ENCODE measurements at regions not wholly inside any gene's neighbourhood (a gene's known extent, or its start where the extent isn't known, plus 50 kb on each side); places are given as distances from the start of the nearest gene placed in this dataset.

DNA sequence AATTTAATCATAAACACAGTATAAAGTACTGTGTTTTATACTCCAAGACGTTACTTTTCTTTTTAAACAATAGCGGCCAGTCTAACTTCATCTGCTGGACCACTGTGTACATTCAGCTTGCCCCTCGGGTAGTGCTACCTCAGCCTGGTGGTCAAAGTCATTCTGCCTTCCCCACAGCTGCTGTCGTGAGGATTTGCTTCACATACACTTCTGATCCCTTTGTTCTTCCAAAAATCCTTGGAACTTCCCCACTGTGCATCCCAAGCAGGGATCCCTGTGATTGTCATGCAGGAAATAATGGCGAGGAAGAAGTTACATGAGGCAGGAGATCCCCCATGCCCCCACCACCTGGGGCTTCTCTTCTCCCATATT, 234.9 kb upstream of the STARD13 start:
- DNase-seq, result no peak

DNA sequence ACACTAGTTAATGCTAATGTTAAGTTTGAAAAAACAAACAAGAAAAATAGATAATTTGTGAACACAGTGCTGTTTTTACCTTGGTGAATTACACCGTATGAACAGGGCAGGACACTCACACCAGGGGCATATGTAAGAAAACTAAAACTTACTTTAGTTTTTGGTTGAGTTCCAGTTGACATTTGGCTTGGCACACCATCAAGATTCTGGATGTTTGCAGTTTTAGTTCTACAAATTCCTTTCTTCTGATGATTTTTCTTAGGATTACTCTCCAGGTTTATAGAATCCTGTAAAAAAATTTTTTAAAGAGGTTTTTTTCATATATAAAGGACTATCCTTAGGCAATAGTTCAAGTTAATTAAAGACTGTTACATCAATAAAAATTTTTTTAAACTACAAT, 238.5 kb upstream of the STARD13 start:
- no peak for DNase-seq

DNA sequence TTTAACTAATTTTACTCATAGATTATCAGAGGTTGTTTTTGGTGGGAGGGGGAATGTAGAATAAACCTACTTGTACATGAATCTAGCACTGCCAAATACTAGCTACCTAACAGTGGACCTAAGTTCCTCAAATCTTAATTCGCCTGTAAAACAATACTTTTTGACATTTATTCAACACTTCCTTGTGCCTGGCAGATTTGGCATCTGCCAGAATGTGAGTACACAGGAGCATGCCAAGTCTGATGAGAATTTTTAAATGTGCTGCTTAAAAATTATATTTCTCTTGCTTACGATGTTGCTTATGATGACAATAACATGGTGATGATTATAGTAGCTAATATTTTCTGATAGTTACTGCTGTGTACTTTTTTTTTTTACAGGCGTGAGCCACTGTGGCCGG, 240.2 kb upstream of the STARD13 start:
- no peak for DNase-seq

DNA sequence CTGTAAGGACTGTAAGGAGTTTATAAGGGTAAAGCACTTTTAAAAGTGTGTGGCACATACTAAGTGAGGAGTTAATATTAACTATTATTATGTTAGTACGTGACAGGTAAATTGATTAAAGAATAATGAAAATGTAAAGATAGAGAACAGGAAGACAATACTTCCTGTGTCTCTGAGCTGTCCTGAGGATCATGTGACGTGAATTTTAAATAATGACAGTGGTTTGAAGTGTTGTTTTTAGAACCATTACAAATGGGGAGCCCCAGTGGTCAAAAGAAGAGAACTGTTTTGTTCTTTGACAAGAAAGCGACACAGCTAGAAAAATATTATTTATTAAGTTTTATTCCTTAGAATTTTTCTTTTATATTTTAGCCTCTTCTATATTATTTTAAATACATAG, 241.2 kb upstream of the STARD13 start:
- no peak for DNase-seq

DNA sequence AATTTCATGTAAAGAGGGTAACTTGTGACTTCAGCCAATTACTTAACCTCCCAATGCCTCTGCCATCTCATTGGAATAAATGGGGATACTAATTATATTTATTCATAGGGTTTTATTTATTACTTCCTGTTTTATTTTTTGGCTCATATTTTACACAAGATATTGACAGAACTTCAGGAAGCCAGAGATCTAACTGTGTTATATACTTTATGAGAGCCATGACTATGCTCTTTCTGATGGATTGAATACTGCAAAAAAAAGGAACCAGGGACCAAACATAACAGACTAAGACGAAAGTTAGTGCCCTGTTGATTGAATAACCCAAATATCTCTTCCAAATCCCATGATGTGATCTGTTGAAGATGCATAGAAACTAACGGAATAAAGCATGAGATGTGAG, 243.3 kb upstream of the STARD13 start:
- no peak for DNase-seq

DNA sequence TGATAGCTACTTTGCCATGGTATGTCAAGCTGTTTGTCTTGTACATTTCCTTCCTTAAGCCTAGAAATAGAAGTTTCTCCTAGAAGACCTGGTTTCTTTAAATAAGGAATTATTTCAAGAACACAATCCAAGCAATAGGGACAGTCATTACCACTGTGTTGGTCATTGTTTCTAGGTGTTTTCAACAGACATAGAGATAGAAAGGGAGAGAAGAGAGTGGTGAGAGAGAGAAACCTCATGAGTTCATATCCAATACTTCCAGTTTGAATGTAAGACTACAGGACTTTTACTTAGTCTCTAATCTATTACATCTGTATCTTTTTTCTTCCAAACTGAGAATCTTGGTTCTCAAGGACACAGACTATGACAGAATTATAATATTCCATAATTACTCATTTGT, 245.9 kb upstream of the STARD13 start:
- no peak for DNase-seq

DNA sequence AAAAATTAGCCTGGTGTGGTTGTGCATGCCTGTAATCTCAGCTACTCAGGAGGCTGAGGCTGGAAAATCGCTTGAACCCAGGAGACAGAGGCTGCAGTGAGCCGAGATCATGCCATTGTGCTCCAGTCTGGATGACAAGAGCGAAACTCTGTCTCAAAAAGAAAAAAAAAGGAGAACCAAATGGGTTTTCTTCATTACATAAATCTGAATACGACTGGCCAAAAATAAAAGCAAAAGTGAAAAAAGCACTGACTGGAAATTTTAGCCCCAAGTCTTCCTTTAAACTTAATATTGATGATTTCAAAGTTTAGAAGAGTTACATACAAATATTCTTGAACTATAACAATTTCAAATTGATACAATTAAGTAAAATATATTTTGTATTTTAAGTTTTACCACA, 249.5 kb upstream of the STARD13 start:
- no peak for DNase-seq

DNA sequence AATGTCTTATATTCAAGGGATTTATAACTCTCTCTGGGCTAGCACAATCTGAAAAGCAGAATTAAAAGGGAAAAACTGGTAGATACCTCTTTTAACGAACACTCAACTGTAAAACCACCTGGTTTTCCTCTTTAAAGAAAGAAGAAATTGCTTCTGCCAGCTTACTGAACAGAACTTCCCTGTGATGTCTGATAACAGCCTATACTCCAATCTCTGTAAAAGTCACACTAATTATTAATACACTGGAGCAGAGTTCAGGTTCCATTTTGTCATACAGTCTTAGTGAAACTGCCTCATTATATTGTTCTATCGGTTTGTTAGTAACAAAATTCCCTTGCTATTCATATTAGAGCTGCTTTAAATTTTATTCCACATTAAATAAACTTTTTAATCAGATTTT, 251.0 kb upstream of the STARD13 start:
- DNase-seq, result no peak

DNA sequence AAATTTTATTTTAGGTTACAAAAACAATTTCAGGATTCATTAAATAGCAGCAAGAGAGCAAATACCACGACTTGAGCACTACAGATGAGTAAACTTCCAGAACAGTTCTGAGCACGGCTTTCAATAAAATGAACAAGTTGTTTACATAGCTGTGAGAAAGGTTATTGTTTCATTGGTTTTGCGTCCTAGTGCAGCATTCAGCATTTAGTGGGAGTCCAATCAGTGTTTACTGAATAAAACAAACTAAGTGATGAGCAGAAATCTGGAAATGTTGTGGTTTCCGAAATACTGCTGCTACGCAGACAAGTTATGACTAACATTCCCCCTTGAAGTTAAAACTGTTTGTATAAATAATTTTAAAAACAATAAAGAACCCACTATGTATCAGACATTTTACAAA, 251.5 kb upstream of the STARD13 start:
- DNase-seq, result no peak

DNA sequence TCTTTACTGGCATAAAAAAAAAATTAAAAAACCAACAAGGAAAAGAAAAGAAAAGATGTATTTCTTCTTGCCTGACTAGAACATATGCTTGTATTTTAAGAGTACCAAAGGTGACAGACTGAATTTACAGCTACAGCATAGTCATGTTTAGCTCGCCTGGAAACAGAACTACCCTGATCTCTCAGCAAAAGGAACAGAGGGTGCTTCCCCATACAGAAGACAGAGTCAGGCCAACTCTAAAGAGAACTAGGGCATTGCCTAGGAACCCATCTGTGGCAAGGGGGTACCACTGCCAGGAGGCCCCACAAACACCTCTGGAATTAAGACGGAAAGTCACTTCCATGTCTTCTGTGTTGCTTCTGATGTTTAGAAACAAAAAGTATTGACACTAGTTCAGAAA, 252.1 kb upstream of the STARD13 start:
- no peak for DNase-seq

DNA sequence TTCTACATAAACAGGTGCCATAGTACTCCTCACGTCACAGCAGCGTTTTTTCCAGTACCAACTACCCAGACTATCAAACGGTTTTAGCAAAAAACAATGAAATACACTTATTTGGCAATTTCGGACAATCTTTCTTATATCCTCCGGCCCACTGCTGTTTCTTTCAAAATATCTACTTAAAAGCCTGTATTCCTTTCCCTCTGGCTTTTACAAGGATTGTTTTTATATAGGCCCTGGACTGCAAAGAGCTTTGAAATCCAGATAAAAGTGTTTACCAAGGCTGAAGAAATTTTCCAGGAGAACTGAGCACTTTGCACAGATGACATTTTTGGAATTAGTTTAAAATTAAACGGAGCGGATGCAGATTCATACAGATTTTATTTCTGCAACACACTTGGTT, 255.9 kb upstream of the STARD13 start:
- peak in 1 of 6 experiments; percentile 45 for DNase-seq

DNA sequence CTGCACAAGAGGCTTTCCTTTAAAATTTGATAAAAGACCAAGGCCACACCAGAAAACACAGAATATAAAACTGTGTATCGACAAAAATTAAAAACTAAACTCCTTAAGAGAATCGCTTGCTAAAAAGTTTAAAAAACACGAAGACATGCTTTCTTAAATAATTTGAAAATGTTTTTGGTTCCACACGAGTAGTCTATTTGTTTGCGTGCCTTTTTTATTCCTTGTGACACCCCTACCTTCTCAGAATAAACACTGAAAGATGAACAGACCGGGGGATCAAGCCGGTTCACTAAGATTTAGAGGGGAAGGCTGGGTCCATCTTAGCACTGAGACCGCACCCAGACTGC, 256.4 kb upstream of the STARD13 start:
- no peak for DNase-seq

DNA sequence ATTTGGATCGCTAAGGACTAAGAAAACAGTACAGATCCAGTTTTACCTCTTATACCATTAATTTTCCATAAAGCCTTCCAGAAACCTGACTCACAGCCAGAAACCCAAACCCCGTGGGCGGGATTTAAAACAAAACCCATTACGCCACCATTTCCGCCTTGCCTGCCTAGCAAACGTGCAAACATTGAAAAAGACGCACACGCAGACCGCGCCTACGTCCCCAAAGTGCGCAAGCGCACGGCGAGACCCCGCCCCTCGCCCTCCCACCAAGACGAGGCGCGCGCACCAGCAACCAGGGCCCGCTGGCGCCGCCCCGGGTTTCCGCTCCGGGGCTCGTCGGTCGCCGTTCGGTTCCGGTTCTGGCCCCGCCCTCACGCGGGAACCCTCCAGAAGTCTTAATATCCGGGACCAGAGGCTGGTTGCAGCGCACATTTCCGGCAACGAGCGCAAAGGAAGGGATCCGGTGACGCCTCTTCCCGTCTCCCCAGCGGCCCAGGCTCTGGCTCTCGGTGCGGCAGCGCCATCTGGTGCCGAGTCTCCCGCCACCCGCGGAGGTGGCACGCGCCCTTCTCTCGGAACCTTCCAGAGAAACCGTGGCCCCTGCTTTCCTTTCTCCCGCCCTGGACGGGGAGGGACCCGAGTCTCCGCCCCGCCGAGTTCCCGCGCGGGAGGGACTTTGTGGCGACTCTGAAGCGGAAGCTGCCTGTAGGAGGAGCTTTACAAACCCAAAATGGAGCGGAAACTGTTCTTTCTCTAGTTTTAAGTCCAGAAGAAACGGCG, 256.9 kb upstream of the STARD13 start:
- DNase-seq, result peak; percentile 98 to 100 (median 100)

DNA sequence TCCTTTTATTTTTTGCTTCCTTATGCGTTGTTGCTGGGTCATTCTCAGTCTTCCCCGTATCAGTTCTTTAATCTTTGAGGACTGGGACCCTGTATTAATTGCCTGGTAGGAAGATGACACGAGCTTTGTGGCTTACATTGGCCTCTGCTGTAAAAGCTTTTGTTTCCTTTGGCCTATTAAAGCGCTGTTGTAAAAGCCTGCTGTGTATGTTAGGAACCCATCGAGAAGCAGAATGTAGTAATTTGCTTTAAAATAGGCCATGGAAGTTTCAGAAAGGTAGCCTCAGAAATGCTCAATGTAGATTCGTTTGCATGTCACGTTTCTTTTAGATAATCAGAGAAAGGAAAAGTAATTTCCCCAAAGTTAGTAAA, 257.5 kb upstream of the STARD13 start:
- no peak for DNase-seq

DNA sequence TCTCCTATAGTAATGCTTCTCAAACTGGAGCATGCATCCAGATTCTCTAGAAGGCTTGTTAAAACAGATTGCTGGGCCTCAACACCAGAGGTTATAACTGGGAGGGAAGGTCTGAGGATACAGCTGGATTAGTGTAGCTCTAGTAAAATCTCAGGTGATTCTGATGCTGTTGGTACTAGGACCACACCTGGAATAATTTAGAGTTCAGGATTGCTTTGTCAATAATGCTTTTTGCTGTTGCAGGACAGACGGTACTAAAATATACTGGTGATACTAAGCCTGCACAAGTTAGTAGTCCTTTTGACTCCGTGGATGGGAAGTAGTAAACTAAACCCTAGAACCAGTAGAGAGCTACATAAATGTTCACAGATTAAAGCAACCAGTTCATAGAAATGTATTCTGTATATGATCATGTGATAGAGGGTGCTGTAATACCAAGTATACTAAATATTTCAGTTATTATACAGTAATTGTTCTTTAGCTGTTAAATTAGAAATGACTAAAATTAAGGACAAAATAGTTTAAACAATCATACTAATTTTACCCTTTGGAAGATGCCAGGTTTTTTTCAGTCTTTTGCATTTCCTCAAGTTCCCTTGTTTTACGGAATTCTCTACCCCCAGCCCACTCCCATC, 258.2 kb upstream of the STARD13 start:
- DNase-seq, result no peak

DNA sequence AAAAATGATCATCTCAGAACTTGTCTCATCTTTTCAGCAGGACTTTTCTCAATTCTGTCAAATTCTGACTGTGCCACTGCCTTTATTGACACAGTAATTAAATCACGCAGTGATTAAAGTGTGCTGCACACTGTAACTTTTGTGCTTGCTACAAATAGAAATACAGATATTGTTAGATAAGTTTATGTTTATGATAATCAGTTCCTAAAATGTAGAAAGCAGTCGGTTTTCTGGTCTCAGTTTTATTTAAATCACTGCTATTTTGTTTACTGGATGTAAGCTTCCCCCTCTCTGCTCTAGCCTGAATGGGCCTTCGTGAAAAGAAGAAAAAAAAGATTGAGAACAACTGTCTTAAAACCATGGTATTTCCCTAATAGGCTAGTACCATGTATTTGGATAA, 258.8 kb upstream of the STARD13 start:
- DNase-seq, result no peak

DNA sequence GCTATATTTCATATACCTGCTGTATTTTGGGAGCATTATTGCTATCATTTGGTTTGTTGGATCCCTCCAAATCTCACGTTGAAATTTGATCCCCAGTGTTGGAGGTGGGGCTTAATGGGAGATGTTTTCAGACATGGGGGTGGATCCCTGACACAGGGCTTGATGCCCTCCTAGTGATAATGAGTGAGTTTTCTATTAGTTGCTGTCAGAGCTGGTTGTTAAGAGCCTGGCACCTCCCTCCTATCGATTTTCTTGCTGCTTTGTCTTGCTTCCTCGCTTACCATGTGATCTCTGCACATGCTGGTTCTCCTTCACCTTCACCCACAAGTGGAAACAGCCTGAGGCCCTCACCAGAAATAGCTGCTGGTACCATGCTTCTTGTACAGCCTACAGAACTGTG, 259.9 kb upstream of the STARD13 start:
- no peak for DNase-seq

DNA sequence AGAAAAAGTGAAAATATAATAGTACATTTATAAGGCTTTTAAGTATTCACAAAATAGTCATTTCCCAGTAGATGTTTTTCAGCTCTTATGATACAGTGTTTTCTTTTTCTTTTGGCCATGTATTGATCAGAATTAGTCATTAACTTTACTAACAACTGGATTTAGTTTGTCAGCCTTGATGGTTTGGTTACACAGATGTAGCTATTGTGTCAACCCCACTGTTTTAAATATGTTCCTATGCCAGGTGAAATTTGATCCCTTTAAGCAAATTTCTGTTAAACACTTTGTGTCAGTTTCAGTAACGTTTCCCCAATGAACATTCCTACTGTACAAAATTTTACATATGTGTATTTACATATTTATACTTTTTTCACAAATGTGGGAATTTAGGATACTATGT, 261.5 kb upstream of the STARD13 start:
- DNase-seq, result no peak

DNA sequence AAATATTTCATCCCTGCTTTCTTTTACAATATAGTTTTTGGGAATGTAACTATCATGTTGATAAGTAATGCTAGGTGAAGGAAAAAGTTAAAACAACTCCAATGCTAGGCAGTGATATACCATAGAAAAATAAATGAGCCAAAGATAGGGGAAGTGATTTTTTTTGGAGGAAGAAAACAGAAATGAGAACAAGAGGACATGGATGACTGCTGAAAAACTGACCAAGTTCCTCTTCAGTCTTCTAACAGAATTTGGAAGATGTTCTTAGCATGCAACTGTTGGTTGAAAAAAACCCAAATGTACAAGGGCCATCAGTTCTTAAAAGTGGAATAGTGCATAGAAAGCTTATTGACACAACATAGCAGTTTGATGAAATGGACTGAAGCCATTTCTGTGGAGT, 262.5 kb upstream of the STARD13 start:
- no peak for DNase-seq

DNA sequence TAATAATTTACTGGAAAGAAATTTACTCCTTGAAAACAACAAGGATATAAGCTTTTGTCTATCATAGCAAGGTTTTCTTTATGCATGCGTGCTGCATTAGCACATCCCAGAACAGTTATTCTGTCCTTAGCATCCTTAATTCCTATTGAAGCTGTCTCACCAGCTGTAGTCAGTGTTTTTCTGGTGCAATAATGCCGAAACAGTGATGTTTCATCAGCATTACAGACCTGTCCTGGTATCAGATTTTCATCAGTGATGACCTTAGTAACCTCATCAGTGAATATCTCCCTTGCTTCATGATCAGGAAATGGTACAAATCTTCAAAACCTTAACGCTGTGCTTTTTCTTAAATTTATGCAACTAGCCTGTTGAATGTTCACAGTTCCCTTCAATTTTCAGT, 264.7 kb upstream of the STARD13 start:
- DNase-seq, result no peak

DNA sequence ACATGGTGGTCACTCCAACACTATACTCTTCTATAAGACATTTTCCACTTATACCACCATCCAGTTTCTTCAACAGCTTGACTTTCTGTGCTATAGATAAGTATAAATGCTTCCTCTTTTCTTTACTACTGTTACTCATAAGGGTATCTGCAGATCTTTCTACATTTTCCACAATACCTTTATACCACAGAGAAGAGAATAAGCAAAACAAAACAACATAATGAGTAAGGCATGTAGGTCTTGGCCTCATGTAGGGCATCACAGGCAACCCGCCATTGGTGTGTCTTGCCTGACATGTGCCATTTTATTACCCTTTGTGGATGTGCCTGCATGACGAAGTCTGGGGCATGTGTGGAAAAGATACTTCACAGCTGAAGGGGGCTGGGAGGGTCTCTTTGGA, 265.3 kb upstream of the STARD13 start:
- DNase-seq, result no peak

DNA sequence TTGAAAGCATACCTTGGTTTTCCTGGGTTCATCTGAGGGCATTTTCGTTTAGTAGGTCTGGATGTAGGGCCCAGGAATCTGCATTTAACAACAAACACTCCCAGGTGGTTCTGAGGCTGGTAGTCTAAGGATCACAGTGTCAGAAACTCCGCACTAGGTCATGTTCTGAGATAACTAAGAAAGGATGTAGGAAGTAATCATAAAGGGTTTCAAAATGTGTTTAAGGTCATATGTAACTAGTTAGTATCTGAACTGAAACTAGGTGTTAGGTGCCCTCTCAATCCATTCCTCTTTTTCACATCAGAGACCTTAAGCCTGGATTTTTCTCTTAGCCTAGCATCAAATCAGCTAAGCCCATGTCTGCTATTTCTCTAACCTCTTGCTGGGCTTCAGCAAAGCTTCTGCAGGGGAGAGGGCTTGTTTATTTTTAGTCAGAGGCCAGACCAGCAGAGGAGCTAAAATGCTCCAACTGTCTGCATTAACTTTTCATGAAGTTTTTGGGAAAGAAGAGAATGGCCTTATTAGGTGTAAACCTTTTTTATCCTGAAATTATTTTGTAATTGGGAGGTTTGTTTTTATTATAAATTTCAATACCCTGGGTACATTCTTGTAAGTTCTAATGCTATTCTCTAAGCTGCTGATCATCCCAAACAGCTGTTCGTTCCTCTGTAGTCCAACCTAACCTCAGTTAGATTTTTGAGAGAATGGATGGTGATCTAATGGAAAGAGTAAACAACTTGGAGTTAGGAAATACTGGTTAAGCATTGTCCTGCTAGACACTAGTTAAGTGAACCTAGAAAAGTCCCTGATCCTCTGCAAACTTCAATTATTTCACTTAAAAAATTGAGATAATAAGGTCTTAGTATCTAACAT, 262.8 kb upstream of the RFC3 start:
- DNase-seq, result no peak

DNA sequence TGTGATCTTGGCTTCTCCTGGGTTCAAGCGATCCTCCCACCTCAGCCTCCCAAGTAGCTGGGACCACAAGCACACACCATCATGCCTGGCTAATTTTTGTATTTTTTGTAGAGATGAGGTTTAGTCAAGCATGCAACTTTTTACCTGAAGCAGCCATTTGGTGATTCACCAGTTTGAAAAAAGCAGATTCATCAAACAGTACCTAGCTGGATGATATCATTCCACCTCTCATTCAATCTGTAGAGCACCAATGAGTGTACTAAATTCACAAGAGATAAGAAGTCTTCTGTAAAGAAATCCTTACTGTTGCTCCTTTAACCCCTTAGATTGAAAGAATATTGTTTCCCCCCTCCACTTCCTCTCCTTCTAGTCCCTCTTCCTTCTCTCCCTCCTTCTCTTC, 261.1 kb upstream of the RFC3 start:
- no peak for DNase-seq

DNA sequence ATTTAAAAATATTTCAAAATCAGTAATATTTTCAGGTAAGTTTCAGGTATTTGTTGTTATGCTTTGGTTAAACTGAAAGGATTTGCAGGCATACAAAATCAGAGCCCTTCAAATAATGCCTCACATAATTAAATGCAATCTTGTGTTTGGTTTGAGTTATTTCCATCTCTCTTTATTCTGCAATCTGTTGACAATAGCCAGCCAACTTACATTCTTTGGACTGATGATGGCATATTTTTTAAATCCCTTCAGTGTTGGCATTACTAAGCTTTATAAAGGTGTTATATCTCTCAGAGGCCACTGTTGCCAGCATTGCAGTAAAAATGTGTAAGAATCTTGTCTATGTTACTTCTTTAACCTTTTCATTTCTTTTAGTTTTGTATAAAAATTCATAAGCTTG, 257.2 kb upstream of the RFC3 start:
- no peak for DNase-seq
